ENCODE measurements at regions not wholly inside any gene's neighbourhood (a gene's known extent, or its start where the extent isn't known, plus 50 kb on each side); places are given as distances from the start of the nearest gene placed in this dataset.

DNA sequence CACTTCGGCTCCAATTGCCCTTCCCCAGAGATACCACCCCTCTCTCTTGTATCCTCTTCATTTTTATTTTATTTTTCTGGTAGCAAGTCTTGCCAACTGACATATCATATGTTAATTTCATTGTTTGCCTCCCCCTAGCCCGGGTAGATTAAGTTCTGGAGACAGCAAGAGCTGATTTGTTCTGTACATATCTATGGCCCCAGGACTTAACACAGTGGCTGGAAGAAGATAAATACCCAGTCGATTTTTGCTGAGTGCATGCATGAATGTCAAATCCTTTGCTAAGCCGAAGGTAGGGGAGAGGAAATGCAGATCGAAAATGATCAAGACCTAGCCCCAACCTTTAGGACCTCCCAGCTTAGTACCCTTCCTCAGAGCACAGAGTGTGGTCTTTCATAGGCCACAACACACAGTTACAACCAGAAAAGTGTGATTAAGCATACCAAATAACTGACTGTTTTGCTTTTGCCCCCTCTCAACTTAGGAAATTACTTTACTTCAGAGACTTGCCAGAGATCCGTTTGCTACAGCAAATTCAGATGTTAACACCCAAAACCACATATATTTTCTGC lies 58.7 kb upstream of the KLF3 start:
- DNase-seq (ENCODE audit: low read depth in 1 of 2, low spot score in 1 of 2), result no peak
- Histone ChIP-seq H3K27ac (replicated peaks) (no peak overlapping the region), H3K27me3 (ENCODE audit: insufficient read depth, poor library complexity, severe bottlenecking) (no peaks in the 10 kb centered on the region), H3K4me3 (replicated peaks; ENCODE audit: insufficient read depth, low read length) (no peak overlapping the region)
- TF ChIP-seq, protein P1, sequence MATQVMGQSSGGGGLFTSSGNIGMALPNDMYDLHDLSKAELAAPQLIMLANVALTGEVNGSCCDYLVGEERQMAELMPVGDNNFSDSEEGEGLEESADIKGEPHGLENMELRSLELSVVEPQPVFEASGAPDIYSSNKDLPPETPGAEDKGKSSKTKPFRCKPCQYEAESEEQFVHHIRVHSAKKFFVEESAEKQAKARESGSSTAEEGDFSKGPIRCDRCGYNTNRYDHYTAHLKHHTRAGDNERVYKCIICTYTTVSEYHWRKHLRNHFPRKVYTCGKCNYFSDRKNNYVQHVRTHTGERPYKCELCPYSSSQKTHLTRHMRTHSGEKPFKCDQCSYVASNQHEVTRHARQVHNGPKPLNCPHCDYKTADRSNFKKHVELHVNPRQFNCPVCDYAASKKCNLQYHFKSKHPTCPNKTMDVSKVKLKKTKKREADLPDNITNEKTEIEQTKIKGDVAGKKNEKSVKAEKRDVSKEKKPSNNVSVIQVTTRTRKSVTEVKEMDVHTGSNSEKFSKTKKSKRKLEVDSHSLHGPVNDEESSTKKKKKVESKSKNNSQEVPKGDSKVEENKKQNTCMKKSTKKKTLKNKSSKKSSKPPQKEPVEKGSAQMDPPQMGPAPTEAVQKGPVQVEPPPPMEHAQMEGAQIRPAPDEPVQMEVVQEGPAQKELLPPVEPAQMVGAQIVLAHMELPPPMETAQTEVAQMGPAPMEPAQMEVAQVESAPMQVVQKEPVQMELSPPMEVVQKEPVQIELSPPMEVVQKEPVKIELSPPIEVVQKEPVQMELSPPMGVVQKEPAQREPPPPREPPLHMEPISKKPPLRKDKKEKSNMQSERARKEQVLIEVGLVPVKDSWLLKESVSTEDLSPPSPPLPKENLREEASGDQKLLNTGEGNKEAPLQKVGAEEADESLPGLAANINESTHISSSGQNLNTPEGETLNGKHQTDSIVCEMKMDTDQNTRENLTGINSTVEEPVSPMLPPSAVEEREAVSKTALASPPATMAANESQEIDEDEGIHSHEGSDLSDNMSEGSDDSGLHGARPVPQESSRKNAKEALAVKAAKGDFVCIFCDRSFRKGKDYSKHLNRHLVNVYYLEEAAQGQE (IDR thresholded peaks at IDR 0.05; ENCODE audit: insufficient replicate concordance, low read depth), result no peak
- TF ChIP-seq GABPA (IDR thresholded peaks at IDR 0.05; ENCODE audit: low read depth) (no peak), SPI1 (IDR thresholded peaks at IDR 0.05; ENCODE audit: borderline replicate concordance, low read depth) (no peak)
- TF ChIP-seq, protein P2, sequence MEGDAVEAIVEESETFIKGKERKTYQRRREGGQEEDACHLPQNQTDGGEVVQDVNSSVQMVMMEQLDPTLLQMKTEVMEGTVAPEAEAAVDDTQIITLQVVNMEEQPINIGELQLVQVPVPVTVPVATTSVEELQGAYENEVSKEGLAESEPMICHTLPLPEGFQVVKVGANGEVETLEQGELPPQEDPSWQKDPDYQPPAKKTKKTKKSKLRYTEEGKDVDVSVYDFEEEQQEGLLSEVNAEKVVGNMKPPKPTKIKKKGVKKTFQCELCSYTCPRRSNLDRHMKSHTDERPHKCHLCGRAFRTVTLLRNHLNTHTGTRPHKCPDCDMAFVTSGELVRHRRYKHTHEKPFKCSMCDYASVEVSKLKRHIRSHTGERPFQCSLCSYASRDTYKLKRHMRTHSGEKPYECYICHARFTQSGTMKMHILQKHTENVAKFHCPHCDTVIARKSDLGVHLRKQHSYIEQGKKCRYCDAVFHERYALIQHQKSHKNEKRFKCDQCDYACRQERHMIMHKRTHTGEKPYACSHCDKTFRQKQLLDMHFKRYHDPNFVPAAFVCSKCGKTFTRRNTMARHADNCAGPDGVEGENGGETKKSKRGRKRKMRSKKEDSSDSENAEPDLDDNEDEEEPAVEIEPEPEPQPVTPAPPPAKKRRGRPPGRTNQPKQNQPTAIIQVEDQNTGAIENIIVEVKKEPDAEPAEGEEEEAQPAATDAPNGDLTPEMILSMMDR (IDR thresholded peaks at IDR 0.05; ENCODE audit: insufficient read depth, low read length), result no peak

DNA sequence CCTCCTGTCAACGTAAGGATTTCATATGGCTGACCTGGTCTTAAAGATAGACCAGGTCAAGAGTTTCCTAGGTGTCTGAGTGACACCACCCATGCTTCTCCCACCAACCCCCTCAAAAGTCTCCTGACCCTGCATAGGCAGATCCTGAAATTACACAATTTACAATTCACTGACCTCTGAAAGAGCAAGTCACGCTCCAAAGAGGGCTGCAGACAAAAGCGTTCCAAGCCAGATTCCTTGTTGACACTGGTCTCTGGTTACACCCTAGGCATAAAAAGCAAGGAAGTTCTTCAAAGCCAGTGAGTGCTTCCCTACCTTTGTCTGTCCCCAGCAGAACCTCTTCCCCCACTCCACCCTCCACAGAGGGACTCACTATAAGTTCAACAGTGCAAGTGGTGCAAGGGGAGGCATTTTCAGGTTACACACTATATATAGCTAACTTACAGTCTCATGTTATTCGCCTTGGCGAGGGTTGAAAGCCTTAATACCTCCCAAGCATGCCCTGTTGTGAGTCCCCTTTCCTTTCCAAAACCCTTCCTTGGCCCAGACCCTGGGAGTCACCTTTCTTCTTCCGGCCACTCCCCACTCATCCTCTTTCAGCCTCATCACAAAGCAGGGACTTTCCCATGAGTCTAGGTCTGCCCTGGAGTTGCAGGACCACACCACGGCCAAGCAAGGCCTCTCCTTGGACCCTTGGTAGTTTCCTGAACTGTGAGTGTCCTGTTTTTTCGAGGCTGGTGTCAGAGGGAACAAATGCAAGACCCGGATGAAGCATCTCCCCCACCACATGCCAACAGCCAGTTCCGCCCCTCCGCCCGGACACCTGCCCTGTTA lies 58.0 kb upstream of the KLF3 start:
- no peak for DNase-seq (ENCODE audit: low read depth in 1 of 2, low spot score in 1 of 2)
- TF ChIP-seq SPI1 (IDR thresholded peaks at IDR 0.05; ENCODE audit: borderline replicate concordance, low read depth) (no peak), POLR2AphosphoS5 (IDR thresholded peaks at IDR 0.05; ENCODE audit: low read depth) (no peak)
- TF ChIP-seq, protein P1 (IDR thresholded peaks at IDR 0.05; ENCODE audit: insufficient replicate concordance, low read depth), result no peak
- no peaks in the 10 kb centered on the region for H3K27me3 ChIP-seq (ENCODE audit: insufficient read depth, poor library complexity, severe bottlenecking)
- H3K4me3 ChIP-seq (replicated peaks; ENCODE audit: insufficient read depth, low read length), result no peak overlapping the region
- no peak overlapping the region for H3K27ac ChIP-seq (replicated peaks)

GRCh38 chr4:38606587-38606905 lies 57.5 kb upstream of the KLF3 start:
- DNase-seq (ENCODE audit: low read depth in 1 of 2, low spot score in 1 of 2), result no peak
- TF ChIP-seq, protein P2 (IDR thresholded peaks at IDR 0.05; ENCODE audit: insufficient read depth, low read length), result no peak
- TF ChIP-seq, protein P1 (IDR thresholded peaks at IDR 0.05; ENCODE audit: insufficient replicate concordance, low read depth), result no peak
- no peak for TF ChIP-seq POLR2AphosphoS5 (IDR thresholded peaks at IDR 0.05; ENCODE audit: low read depth)
- TF ChIP-seq SPI1 (IDR thresholded peaks at IDR 0.05; ENCODE audit: borderline replicate concordance, low read depth), result no peak
- no peak for TF ChIP-seq GABPA (IDR thresholded peaks at IDR 0.05; ENCODE audit: low read depth)
- H3K27me3 ChIP-seq (ENCODE audit: insufficient read depth, poor library complexity, severe bottlenecking), result no peaks in the 10 kb centered on the region

More at GRCh38 chr4:38606587-38606905, 57.5 kb upstream of the KLF3 start:
- Histone ChIP-seq H3K4me3 (replicated peaks; ENCODE audit: insufficient read depth, low read length) (no peak overlapping the region), H3K27ac (replicated peaks) (no peak overlapping the region)

Measured in HL-60 (cell line).